Fibroblast of skin of left quadriceps (primary cell): ENCODE measurements at regions not wholly inside any gene's neighbourhood (a gene's known extent, or its start where the extent isn't known, plus 50 kb on each side); places are given as distances from the start of the nearest gene placed in this dataset.
"Not testable (repeated sequence)": the region's sequence is repeated elsewhere in the genome, so short reads cannot be mapped to it uniquely, and the experiment has no call there.

Experiments
- DNase-seq, 2 experiments: peaks; one replicate each; pipeline ENCODE4 v3.0.0-alpha.2; 2013; ENCODE audit warnings: low read depth in 2 of 2

DNA sequence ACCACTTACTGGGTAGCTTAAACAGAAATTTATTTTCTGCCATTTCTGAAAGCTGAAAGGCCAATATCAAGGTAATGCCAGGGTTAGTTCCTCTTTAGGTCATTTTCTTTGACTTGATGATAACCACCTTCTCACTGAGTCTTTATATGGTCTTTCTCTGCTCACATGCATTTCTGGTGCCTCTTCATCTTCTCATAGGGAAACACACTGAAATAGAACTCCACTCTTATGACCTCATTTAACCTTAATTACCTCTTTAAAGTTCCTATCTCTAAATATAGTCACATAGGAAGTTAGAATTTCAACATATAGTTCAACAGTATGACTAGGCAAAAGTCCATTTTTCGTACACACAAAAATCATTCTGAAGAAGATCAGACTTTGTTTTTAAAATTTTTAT lies 616.8 kb upstream of the VRK2 start:
- no peak for DNase-seq

DNA sequence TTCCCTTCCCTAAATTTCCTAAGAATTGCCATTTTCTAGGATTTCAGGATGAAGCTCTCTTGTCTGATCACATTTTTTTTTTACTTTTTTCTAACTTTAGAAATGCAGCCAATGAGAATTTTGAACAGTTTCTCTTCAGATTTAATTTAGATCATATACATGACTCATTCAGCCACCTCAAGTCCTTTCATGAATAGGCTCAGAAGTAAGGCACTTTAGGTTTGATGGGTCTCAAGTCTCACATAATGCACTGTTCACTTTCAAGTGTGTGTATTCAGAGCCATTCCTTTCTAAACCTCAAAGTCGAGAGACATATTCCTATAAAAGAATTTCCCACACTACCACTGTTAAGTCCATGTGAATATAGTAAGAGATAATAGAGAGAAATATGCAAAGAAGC lies 614.1 kb upstream of the VRK2 start:
- DNase-seq: no peak

DNA sequence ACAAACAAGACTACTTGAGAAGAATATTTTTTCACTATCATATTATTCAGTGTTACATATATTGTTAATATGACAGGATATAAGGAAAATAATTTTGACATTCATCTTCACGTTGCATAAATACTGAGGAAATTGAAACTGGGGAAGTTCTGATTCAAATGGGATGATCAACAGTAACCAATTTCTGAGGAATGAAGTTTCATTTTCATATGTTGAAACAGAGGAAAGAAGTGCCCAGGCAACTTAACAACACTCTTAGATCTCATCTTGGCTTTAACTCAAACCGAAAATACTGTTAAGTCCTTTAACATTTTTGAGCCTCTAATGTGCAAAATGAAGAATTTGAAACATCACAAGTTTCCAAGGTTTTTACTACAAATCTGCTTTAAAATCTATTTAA lies 612.2 kb upstream of the VRK2 start:
- DNase-seq: no peak

GRCh38 chr2:57434972-57435371 lies 611.6 kb upstream of the VRK2 start:
- DNase-seq: no peak

DNA sequence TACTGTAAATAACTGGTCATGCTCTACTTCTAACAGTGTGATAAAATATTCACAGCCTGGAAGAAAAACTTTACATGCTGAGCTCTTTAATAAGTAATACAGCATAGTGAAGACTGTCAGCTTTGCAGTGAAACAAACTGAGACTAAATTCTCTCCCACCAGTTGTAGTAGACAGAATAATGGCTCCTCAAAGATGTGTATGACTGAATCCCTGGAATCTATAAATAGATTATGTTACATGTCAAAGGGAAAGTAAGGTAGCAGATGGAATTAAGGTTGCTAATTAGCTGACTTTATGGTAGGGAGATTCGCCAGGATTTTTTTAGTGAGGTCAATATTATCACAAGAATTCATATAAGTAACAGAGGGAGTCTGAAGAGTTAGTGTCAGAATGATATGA lies 609.5 kb upstream of the VRK2 start:
- DNase-seq: no peak

- DNase-seq: no peak
Measured at GRCh38 chr2:57440437-57440836, 606.2 kb upstream of the VRK2 start.

DNA sequence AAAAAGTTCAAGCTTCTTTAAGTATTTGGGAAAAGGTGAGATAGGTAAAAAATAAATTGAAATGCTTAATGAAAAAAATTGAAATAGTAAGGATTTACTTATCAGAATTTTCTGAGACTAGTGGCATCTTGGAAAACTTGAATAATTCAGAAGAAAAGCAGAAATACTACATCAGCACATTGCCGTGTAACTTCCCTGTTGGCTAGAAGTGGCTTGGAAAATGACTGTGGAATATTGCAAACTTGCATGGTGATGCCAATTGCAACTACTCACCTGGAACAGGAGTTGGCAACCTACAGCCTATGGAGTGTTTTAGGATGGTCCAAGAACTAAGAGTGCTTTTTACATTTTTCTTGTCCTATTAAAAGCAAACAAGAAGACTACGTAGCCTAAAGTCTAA lies 603.5 kb upstream of the VRK2 start:
- no peak for DNase-seq

DNA sequence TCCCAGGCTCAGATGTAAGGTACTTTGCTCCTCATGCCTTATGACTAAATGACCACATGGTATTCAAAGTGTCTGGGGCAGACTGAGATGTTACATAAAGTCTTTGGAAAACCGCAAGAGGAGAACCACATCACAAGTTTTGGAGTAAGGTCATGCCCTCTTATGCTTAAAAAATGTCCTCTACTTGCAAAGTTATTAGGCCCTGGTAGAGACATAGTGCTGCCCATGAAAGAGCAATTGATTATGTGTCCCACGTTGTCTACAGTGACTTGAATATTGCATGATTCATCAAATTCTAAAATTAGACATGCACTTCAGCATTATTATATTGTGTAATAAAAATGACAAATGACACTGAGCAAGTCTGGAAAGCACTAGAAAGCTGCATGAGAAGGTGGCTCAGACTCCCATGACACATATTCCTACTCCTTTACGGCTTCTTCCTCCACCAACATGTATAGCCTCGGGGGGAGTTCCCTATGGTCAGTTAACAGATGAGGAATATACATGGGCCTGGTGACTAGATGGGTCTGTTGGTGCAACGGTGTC lies 602.6 kb upstream of the VRK2 start:
- DNase-seq: peak in 1 of 2 experiments; percentile 5

DNA sequence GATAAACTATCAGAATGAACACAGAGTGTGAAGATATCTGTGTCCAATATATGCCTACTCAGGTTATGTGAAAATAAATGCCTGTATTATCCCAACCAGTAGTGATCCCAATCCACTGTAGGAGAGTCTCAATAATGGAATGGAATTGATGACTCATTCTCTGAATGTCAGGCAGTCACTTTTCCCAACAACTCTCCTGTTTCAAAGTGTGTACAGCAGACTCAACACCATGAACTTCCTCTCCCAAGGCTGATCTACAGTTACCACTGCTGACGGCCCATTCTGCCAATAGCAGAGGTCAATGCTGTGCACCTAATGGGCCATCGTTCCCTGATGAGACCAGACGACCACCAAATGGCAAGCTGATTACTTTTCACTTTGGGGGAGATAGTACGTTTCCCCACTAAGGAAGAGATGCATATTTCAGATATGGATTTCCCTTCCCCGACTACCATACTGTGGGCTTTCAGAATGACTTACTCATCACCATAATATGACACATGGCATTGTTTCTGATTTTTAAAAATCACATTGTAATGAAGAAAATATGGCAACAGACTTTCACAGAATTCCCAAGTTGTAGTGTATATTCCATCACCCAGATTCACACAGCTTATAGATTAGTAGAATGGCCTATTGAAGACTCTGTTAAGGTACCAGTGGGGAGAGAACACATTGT lies 601.7 kb upstream of the VRK2 start:
- DNase-seq: peak in 1 of 2 experiments; percentile 8

- no peak for DNase-seq
Measured at GRCh38 chr2:57448816-57449215, 597.8 kb upstream of the VRK2 start.

DNA sequence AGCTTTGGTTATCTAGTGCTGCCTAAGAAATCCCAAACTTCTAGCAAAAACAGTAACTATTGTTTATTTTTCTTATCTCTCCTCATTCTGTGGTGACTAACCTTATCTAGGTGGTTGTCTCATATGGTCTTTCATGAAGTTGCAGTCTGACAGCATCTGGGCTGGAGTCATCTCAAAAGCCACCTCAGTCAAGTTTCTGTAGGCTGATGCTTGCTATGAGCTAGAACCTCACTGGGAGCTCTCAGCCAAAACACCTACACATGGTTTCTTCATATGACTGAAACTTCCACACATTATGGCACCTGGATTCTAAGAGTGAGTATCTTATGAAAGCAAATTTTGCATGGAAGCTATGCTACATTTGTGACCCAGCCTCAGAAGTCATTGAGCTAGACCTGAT lies 596.4 kb upstream of the VRK2 start:
- DNase-seq: no peak

DNA sequence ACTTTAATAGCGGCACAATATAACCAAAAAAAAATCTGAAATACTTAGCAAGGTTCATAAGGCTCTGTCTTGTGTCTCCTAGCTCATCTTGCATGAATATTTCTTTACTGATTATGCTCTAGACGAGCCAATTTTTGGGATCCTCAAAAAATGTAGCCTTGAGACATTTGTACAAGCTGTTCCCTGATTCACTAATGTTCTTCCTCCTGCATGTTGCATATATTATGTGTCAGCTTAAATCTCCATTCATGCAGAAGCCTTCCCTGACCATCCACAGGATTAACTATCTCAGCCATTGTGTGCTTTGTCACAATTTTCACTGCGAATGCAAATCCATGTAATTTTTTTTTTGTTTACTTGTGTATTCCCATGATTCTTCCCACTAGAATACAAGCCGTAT lies 594.0 kb upstream of the VRK2 start:
- DNase-seq: no peak

DNA sequence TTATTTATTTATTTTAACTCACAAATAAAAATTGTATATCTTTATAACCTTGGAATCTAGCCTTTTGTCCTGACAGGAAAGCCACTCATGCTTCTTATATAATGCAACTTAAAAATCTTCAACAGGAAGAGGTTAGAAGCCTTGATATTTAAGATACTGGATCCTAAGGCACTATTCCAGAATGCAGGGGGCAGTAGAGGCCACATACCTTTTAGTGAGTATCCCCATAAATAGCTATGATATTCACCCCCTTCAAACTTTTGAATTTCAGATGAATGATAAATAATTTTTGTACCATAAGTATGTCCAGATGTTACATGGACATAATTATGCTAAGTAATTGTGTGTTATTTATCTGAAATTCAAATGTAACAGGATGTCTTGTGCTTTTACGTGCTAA lies 592.7 kb upstream of the VRK2 start:
- no peak for DNase-seq

- DNase-seq: no peak
Measured at GRCh38 chr2:57460396-57461276, 586.0 kb upstream of the VRK2 start.

GRCh38 chr2:57461624-57462023 lies 585.0 kb upstream of the VRK2 start:
- no peak for DNase-seq

DNA sequence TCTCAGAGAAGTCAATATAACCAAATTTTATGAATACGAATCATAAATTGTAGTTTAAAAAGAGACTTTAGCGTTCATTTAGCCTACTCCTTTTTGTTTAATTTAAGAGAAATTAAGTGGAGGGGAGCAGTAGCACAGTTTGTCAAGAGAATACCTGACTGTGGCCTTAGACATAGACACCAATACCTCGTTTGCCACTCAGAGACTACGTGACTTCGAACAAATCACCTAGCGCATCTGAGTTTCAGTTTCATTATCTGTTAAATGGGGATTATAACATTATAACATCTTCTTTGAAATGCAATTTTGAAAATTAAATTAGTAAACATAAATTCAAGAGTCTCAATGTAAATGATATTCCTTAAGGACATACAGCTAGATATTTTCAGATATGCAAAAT lies 581.5 kb upstream of the VRK2 start:
- DNase-seq: no peak

- no peak for DNase-seq
Measured at GRCh38 chr2:57465967-57466366, 580.6 kb upstream of the VRK2 start.

GRCh38 chr2:57475391-57475790 lies 571.2 kb upstream of the VRK2 start:
- DNase-seq: no peak

- DNase-seq: no peak
Measured at GRCh38 chr2:57479981-57480380, 566.6 kb upstream of the VRK2 start.

DNA sequence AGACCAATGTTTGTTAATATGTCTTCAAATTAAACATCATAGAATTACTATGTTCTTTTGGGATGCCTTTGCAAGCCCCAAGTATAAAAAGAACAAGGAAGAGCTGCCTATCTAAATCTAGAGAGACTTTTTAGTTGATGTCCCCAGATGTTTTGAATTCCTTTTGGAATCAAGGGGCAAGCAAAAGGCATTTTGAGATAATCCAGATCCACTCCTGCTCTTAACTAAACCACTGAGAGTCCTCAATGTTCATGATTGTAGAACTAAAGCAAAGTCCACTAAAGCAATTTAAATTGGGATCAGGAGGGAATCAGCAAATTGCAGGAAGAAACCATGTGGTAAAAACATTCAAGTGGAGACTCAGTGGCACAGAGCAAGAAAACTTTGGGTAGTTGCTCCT lies 558.5 kb upstream of the VRK2 start:
- DNase-seq: no peak

DNA sequence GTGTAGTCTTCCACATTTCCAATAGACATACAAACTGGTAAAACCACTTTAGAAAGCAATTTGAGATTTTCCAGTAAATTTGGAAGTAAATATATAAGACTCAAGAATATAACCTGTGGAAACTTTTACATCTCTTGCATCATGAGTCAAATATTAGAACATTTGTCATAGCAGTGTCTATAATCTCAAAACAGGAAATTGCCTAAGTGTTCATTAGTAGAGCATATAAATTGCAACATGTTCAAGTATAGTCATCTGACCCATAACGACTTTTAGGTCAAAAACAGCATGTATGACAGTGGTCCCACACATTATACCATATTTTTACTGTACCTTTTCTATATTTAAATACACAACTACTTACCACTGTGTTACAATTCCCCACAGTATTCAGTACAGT lies 555.9 kb upstream of the VRK2 start:
- no peak for DNase-seq

DNA sequence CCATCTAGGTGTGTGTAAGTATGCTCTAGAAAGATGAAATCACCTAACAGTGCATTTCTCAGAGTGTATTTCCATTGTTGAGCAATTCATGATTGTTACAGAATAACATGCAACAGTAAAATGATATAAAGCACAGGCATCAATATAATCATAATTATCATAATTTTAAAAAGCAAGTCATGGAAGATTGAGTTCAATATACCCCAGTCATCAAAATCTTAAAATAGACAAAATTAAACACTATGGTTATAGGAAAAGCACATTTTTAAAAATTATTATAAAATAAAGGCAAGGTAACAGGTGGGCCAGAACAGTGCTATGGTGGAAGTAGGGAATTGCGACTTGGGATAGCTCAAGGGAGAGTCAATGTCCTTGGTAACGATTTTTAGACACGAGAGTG lies 555.4 kb upstream of the VRK2 start:
- DNase-seq: no peak

- DNase-seq: not testable (repeated sequence)
Measured at GRCh38 chr2:57493966-57494365, 552.6 kb upstream of the VRK2 start.
